ENCODE measurements at regions not wholly inside any gene's neighbourhood (a gene's known extent, or its start where the extent isn't known, plus 50 kb on each side); places are given as distances from the start of the nearest gene placed in this dataset.

DNA sequence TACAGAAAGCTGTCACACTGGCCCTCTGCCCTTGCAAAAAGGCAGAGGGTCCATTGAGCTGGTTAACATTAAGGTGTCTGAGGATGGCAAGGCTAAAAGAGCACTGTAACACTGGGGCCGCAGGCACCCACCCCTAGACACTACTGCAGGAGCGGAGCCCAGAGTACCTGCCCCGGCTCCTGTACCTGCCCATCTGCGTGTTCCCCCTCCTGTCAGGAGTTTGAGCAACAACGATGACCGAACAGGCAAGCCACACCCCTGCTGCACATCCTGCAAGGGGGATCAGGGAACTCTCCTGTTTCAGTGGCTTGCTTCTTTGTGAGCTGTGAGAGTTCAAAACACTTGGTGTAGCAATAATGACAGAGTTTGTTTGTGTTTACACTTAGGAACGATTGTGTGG is 117.4 kb upstream of the STARD13 start:
- Histone ChIP-seq H3K4me3 (no peak overlapping the region), H3K27me3 (no peaks in the 10 kb centered on the region), H3K27ac (no peak overlapping the region), H3K4me1 (peaks cover 0 to 27% (median 10%) of the 10 kb centered on the region in 9 donors), H3K36me3 (no peaks in the 10 kb centered on the region), H3K9me3 (no peaks in the 10 kb centered on the region)
- no peak for DNase-seq
- peak in 1 of 8 donors; percentile 43 for ATAC-seq
- intact Hi-C loops (cut with DNase I): no loop called here
- TF ChIP-seq, protein P1, sequence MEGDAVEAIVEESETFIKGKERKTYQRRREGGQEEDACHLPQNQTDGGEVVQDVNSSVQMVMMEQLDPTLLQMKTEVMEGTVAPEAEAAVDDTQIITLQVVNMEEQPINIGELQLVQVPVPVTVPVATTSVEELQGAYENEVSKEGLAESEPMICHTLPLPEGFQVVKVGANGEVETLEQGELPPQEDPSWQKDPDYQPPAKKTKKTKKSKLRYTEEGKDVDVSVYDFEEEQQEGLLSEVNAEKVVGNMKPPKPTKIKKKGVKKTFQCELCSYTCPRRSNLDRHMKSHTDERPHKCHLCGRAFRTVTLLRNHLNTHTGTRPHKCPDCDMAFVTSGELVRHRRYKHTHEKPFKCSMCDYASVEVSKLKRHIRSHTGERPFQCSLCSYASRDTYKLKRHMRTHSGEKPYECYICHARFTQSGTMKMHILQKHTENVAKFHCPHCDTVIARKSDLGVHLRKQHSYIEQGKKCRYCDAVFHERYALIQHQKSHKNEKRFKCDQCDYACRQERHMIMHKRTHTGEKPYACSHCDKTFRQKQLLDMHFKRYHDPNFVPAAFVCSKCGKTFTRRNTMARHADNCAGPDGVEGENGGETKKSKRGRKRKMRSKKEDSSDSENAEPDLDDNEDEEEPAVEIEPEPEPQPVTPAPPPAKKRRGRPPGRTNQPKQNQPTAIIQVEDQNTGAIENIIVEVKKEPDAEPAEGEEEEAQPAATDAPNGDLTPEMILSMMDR (IDR thresholded peaks at IDR 0.05): no peak
- 85 to 88% methylated on average over 7 of the region's 7 CpGs for WGBS, 2 donors

DNA sequence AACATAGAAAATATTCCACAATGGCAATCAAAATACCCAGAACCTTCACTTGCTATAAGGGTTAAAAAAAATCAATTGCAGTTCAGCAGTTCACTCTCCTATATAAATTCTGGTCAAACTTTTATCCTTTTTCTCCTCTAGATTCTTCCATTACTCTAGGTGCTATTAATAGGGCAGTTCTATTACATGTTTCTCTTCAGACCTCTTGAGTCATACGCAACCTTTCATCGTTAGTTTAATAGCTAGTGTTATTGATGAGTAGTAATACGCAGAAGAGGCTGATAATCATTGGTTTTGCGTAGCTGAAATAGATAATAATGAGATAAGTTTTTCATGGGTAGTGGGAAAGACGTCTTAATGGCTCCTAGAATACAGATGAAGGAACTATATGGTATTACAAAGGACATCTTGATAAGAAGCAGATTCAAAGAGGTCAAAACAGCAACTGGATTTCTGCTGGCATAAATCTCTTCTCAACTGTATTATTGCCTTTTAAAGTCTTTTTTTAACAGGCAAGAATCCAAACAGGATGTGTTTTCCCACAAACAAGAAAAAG is 118.3 kb upstream of the STARD13 start:
- intact Hi-C loops (cut with DNase I): no loop called here
- peak in 1 of 8 donors; percentile 58 for ATAC-seq

DNA sequence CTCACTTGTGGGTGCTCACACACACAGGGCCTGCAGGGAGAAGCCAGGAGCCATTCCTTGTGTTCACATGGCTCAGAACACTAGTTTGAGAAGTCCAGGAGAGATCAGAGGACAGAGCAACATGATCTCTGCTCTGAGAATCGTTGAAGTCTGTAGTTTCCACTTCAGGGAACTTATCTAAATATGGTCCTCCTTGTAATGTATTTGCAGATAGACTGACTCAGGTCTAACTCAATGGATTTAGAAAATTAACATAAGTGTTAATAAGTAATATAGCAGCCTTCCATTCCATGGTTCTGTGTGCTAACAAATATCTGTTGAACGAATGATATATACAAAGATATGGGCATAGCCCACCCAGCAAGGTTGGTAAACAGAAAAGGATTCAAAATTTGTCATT is 119.8 kb upstream of the STARD13 start:
- no peaks in the 10 kb centered on the region for H3K27me3 ChIP-seq
- ATAC-seq (no peak), DNase-seq (no peak)
- H3K27ac ChIP-seq: no peak overlapping the region
- 83 to 91% methylated on average over 2 of the region's 2 CpGs for WGBS, 2 donors
- intact Hi-C loops (cut with DNase I): no loop called here
- no peaks in the 10 kb centered on the region for H3K36me3 ChIP-seq
- peaks cover 0 to 27% (median 12%) of the 10 kb centered on the region in 9 donors for H3K4me1 ChIP-seq
- no peaks in the 10 kb centered on the region for H3K9me3 ChIP-seq
- TF ChIP-seq, protein P1 (IDR thresholded peaks at IDR 0.05): no peak
- no peak overlapping the region for H3K4me3 ChIP-seq

More for the DNA sequence above, 118.3 kb upstream of the STARD13 start:
- no peaks in the 10 kb centered on the region for H3K27me3 ChIP-seq
- DNase-seq: no peak
- H3K36me3 ChIP-seq: no peaks in the 10 kb centered on the region
- no peak overlapping the region for H3K4me3 ChIP-seq
- H3K4me1 ChIP-seq: peaks cover 0 to 27% (median 10%) of the 10 kb centered on the region in 9 donors
- H3K27ac ChIP-seq: peak overlapping the region in 1 of 10 donors; percentile 21
- 69 to 71% methylated on average over 5 of the region's 5 CpGs for WGBS, 2 donors
- TF ChIP-seq, protein P1 (IDR thresholded peaks at IDR 0.05): no peak
- H3K9me3 ChIP-seq: no peaks in the 10 kb centered on the region

DNA sequence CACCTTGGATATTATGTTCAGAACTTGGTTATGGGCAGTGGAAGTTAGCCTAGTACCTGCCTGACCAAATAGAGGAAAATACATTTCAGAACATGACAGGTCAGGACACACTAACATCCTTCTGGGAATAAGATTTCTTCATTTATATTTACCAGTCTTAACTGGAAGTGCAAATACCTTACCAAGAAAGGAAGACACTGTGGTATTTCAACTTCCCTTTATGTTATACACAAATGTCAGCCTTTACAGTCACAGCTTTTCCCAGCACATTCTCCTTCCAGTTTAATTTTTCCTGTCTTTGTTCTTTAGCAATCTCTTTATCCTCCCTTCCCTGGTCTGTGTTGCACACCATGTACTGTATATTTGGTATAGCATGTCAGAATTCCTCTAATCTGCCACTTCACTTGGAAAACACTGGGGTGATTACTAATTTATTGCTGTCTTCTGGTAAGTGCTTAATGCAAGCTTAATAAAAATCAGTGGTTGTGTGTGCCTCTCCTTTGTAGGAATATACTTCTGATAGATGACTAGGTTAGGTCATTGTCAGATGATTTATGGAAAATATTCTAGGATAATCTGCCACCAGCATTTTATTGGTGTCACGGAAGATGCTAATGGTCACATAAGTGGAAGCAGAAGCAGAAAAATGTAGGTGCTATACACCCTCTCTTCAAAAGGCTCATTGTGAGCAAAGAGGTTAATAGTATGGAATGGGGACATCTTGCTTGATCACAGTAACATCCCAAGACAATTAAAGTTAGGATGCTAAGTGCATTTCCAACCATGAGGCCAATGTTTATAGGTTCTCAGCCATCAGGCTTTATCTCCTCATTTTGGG is 124.3 kb upstream of the STARD13 start:
- no peak for DNase-seq
- no peak overlapping the region for H3K4me3 ChIP-seq
- no peak overlapping the region for H3K27ac ChIP-seq
- TF ChIP-seq, protein P1 (IDR thresholded peaks at IDR 0.05): no peak
- H3K27me3 ChIP-seq: no peaks in the 10 kb centered on the region
- peaks cover 0 to 8% (median 0%) of the 10 kb centered on the region in 9 donors for H3K4me1 ChIP-seq
- intact Hi-C loops (cut with DNase I): no loop called here
- WGBS, 2 donors: 96 to 98% methylated on average over 1 of the region's 1 CpG
- no peak for ATAC-seq
- H3K9me3 ChIP-seq: no peaks in the 10 kb centered on the region
- no peaks in the 10 kb centered on the region for H3K36me3 ChIP-seq
